SU-DHL-6 (cell line): ENCODE measurements at regions not wholly inside any gene's neighbourhood (a gene's known extent, or its start where the extent isn't known, plus 50 kb on each side); places are given as distances from the start of the nearest gene placed in this dataset.

ENCODE experiments used
- H2AFZ ChIP-seq: fragments of 200-600 bp; sonication (generic); 2 replicates; pipeline ENCODE4 v1.6.1; 2014; ENCODE audit warnings: low read depth, mild to moderate bottlenecking, moderate library complexity, mixed read lengths, antibody characterized with exemption, low read length; ENCODE audit not compliant: severe bottlenecking
- H3F3A ChIP-seq: fragments of 200-600 bp; shearing (Covaris generic); 2 replicates; pipeline ENCODE4 v1.6.0; 2016; ENCODE audit warnings: antibody characterized with exemption, mild to moderate bottlenecking; ENCODE audit not compliant: insufficient read depth
- H3K27ac ChIP-seq: fragments of 200-600 bp; sonication (generic); 2 replicates; pipeline ENCODE4 v1.5.1; 2016; ENCODE audit warnings: low read depth, mild to moderate bottlenecking, low read length, moderate library complexity, mixed read lengths
- H3K27me3 ChIP-seq: fragments of 200-600 bp; sonication (generic), shearing (Covaris generic); 2 replicates; pipeline ENCODE4 v1.6.0; 2014; ENCODE audit warnings: mild to moderate bottlenecking, low read length
- H3K36me3 ChIP-seq: fragments of 200-600 bp; sonication (generic); 2 replicates; pipeline ENCODE4 v1.6.1; 2014; ENCODE audit warnings: mild to moderate bottlenecking, low read length, mixed read lengths
- H3K4me2 ChIP-seq: fragments of 300-600, 200-600 bp; shearing (Covaris generic), sonication (generic); 2 replicates; pipeline ENCODE4 v1.6.0; 2014; ENCODE audit warnings: low read length, low read depth, mild to moderate bottlenecking; ENCODE audit not compliant: poor library complexity, severe bottlenecking
- H3K4me3 ChIP-seq: fragments of 200-600 bp; sonication (generic); 2 replicates; pipeline ENCODE4 v1.5.1; 2014; ENCODE audit warnings: antibody characterized with exemption, low read length, mild to moderate bottlenecking, mixed read lengths; ENCODE audit not compliant: insufficient read depth, poor library complexity, severe bottlenecking
- H3K79me2 ChIP-seq: fragments of 200-600 bp; sonication (generic); 2 replicates; pipeline ENCODE4 v1.6.1; 2014; ENCODE audit warnings: mild to moderate bottlenecking, low read length, moderate library complexity; ENCODE audit not compliant: insufficient read depth
- H3K9ac ChIP-seq: fragments of 200-600 bp; sonication (generic); 2 replicates; pipeline ENCODE4 v1.7.0; 2014; ENCODE audit warnings: mild to moderate bottlenecking, low read length
- H3K9me2 ChIP-seq: fragments of 200-600 bp; sonication (generic); replicated peaks from 2 replicates; pipeline ENCODE4 v1.6.1; 2014; ENCODE audit warnings: low read length; ENCODE audit not compliant: insufficient read depth
- H3K9me3 ChIP-seq: fragments of 200-600 bp; sonication (generic); 2 replicates; pipeline ENCODE4 v1.6.1; 2014; ENCODE audit warnings: low read length, mixed read lengths; ENCODE audit not compliant: insufficient read depth
- H4K20me1 ChIP-seq: fragments of 200-600 bp; sonication (generic); 2 replicates; pipeline ENCODE4 v1.6.1; 2014; ENCODE audit warnings: low read depth, mild to moderate bottlenecking, antibody characterized with exemption, low read length, moderate library complexity, mixed read lengths
- EZH2phosphoT487 ChIP-seq: fragments of 200-600 bp; sonication (generic), shearing (Covaris generic); conservative IDR thresholded peaks from 2 replicates; pipeline ENCODE4 v1.6.1; 2018; ENCODE audit warnings: mild to moderate bottlenecking, antibody characterized with exemption, low read length, moderate library complexity, mixed read lengths
- TF ChIP-seq, protein P1 (sequence below): fragments of 200-600 bp; sonication (generic); IDR thresholded peaks from one replicate; pipeline ENCODE4 v1.5.1; 2017; ENCODE audit warnings: antibody characterized with exemption, mild to moderate bottlenecking, low read length, moderate library complexity; ENCODE audit not compliant: insufficient read depth, poor library complexity, severe bottlenecking

DNA sequence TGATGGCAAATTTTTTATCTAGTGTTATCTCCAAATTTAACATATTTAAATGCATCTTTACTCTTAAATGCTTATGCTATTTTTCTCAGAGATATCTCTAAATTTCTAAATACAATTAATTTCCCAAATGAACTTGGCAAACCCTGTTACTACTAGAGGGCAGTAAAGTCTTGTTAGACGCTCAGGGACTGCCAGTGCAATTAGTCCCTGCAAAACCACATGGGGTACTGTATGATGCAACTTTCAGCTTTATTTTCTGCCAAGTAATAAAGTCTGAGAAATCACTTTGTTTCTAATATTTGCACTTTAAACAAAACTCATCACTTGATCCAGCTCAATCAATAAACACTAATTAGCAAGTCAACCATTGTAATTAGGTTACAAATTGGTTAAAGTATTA, 76.0 kb upstream of the ADGRB3 start:
- H4K20me1 ChIP-seq, result no peaks in the 10 kb centered on the region
- TF ChIP-seq EZH2phosphoT487, result no peak
- no peaks in the 10 kb centered on the region for H3K9me2 ChIP-seq
- no peaks in the 10 kb centered on the region for H3F3A ChIP-seq
- no peaks in the 10 kb centered on the region for H3K27me3 ChIP-seq
- H3K9me3 ChIP-seq, result no peaks in the 10 kb centered on the region
- H3K4me2 ChIP-seq, result no peak overlapping the region
- no peak overlapping the region for H2AFZ ChIP-seq
- H3K36me3 ChIP-seq, result no peaks in the 10 kb centered on the region
- H3K4me3 ChIP-seq, result no peak overlapping the region
- H3K27ac ChIP-seq, result no peak overlapping the region
- no peaks in the 10 kb centered on the region for H3K79me2 ChIP-seq
- H3K9ac ChIP-seq, result no peak overlapping the region

DNA sequence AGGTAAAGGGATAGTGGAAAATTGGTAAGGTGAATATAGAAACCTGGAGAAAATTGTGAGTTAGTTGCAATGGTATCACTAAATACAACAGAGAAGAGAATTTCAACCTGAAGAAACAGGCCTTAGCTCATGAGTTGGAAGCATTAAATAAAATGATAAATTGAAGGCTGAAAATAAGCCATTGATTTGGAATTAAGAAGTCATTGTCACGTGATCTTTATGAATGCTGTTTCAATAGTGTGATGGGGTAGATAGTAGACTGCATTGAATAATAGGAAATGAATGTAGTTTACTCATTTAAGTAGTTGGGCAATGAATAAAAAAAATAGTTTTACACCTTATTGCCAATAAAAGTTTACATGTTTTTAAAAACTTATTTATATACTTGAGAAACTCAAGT, 88.5 kb upstream of the ADGRB3 start:
- TF ChIP-seq, protein P1, sequence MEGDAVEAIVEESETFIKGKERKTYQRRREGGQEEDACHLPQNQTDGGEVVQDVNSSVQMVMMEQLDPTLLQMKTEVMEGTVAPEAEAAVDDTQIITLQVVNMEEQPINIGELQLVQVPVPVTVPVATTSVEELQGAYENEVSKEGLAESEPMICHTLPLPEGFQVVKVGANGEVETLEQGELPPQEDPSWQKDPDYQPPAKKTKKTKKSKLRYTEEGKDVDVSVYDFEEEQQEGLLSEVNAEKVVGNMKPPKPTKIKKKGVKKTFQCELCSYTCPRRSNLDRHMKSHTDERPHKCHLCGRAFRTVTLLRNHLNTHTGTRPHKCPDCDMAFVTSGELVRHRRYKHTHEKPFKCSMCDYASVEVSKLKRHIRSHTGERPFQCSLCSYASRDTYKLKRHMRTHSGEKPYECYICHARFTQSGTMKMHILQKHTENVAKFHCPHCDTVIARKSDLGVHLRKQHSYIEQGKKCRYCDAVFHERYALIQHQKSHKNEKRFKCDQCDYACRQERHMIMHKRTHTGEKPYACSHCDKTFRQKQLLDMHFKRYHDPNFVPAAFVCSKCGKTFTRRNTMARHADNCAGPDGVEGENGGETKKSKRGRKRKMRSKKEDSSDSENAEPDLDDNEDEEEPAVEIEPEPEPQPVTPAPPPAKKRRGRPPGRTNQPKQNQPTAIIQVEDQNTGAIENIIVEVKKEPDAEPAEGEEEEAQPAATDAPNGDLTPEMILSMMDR, result no peak
- TF ChIP-seq EZH2phosphoT487, result no peak
- no peaks in the 10 kb centered on the region for H3K36me3 ChIP-seq
- peaks cover 3% of the 10 kb centered on the region; the same call in 1 of the 2 replicates for H3K9me3 ChIP-seq
- H4K20me1 ChIP-seq, result no peaks in the 10 kb centered on the region
- H3K27me3 ChIP-seq, result no peaks in the 10 kb centered on the region
- no peaks in the 10 kb centered on the region for H3K9me2 ChIP-seq
- H3K9ac ChIP-seq, result no peak overlapping the region
- H3K27ac ChIP-seq, result no peak overlapping the region
- no peak overlapping the region for H2AFZ ChIP-seq
- no peaks in the 10 kb centered on the region for H3K79me2 ChIP-seq
- H3K4me3 ChIP-seq, result no peak overlapping the region
- no peak overlapping the region for H3K4me2 ChIP-seq
- H3F3A ChIP-seq, result no peaks in the 10 kb centered on the region

DNA sequence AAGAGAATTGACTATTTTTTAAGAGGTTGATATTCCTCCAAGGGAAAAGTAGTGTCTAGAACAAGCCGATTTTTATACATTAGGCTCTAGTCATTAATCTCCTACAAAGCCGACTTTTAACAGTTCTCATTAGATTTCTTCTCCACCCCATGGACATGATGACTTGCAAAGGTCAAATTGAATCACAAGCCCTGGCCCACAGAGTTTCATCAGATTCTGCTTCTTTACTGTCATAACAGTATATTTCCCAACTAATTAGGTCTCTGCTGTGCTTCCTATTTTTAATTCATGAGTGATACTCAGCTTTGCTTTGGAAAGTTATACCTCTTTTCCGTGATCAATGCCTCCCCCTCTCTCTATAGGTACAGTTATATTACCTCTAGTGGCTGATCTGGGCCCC, 90.6 kb upstream of the ADGRB3 start:
- Histone ChIP-seq H3K9me2 (no peaks in the 10 kb centered on the region), H3K4me3 (no peak overlapping the region), H3K36me3 (no peaks in the 10 kb centered on the region), H4K20me1 (no peaks in the 10 kb centered on the region), H3K9me3 (peaks cover 3% of the 10 kb centered on the region; the same call in 1 of the 2 replicates), H3F3A (no peaks in the 10 kb centered on the region), H3K9ac (no peak overlapping the region), H3K79me2 (no peaks in the 10 kb centered on the region), H3K4me2 (no peak overlapping the region), H2AFZ (no peak overlapping the region), H3K27ac (no peak overlapping the region), H3K27me3 (no peaks in the 10 kb centered on the region)
- no peak for TF ChIP-seq EZH2phosphoT487
- TF ChIP-seq, protein P1, result no peak

DNA sequence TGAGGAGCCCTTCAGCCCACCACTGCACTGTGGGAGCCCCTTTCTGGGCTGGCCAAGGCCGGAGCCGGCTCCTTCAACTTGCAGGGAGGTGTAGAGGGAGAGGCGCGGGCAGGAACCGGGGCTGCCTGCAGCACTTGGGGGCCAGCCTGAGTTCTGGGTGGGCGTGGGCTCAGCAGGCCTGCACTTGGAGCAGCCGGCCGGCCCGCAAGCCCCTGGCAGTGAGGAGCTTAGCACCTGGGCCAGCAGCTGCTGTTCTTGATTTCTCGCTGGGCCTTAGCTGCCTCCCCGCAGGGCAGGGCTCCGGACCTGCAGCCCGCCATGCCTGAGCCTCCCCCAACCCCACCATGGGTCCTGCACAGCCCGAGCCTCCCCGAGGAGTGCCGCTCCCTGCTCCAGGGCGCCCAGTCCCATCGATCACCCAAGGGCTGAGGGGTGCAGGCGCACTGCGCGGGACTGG, 101.7 kb upstream of the ADGRB3 start:
- Histone ChIP-seq H3K79me2 (no peaks in the 10 kb centered on the region), H3K36me3 (no peaks in the 10 kb centered on the region), H3F3A (no peaks in the 10 kb centered on the region), H3K4me2 (no peak overlapping the region), H3K27me3 (no peaks in the 10 kb centered on the region), H4K20me1 (no peaks in the 10 kb centered on the region), H3K9me3 (no peaks in the 10 kb centered on the region), H3K4me3 (no peak overlapping the region), H2AFZ (no peak overlapping the region), H3K27ac (no peak overlapping the region), H3K9me2 (no peaks in the 10 kb centered on the region), H3K9ac (no peak overlapping the region)
- TF ChIP-seq, protein P1, result no peak
- TF ChIP-seq EZH2phosphoT487, result no peak
